Transverse colon (tissue), 4 donors: ENCODE measurements at regions not wholly inside any gene's neighbourhood (a gene's known extent, or its start where the extent isn't known, plus 50 kb on each side); places are given as distances from the start of the nearest gene placed in this dataset.

Experiments used
- DNase-seq: peaks from one replicate; pipeline ENCODE4 v3.0.0-alpha.2; 2019
- H3K27ac ChIP-seq, 4 donors: fragments of 200-600 bp; sonication (generic); 2 replicates each; pipeline ENCODE4 v1.5.1; 2016 to 2018; ENCODE audit warnings: inconsistent platforms in 4 of 4
- H3K27me3 ChIP-seq: fragments of 200-600 bp; sonication (generic); 2 replicates; pipeline ENCODE4 v1.5.1; 2017; ENCODE audit warnings: inconsistent platforms
- H3K36me3 ChIP-seq, 4 donors: fragments of 200-600 bp; sonication (generic); 2 replicates each; pipeline ENCODE4 v1.5.1; 2017 to 2019; ENCODE audit warnings: inconsistent platforms in 4 of 4
- H3K4me1 ChIP-seq, 4 donors: fragments of 200-600 bp; sonication (generic); 2 replicates each; pipeline ENCODE4 v1.5.1; 2017 to 2020; ENCODE audit warnings: inconsistent platforms in 4 of 4
- H3K4me3 ChIP-seq, 4 donors: fragments of 200-600 bp; sonication (generic); 1 replicate in 1 of 4; 2 replicates in 3 of 4; pipeline versions ENCODE4 v1.5.1 to v1.6.1; 2017 to 2019; ENCODE audit warnings: inconsistent platforms in 4 of 4
- H3K9me3 ChIP-seq, 2 donors: fragments of 200-600 bp; sonication (generic); 2 replicates each; pipeline ENCODE4 v1.5.1; 2017 to 2019; ENCODE audit warnings: inconsistent platforms in 2 of 2
- EP300 ChIP-seq: sonication (generic); formaldehyde crosslinking; IDR thresholded peaks from one replicate; pipeline ENCODE4 v1.6.1; 2017; ENCODE audit warnings: antibody characterized with exemption, low read depth
- POLR2A ChIP-seq: fragments of 450-650 bp; IDR thresholded peaks from one replicate; pipeline ENCODE4 v1.6.1; 2016; ENCODE audit warnings: antibody characterized with exemption, mild to moderate bottlenecking, moderate library complexity
- POLR2AphosphoS5 ChIP-seq, 3 donors: sonication (generic); formaldehyde crosslinking; IDR thresholded peaks; one replicate each; pipeline ENCODE4 v1.6.1; 2016; ENCODE audit warnings: antibody characterized with exemption in 3 of 3
- WGBS, 2 donors: methylation state at CpG; one replicate each; pipeline ENCODE4 v1.1.5; 2018; ENCODE audit warnings: low coverage in 1 of 2; 5-methylcytosine and 5-hydroxymethylcytosine counted together
- in situ Hi-C, 4 donors: fragments of 200-750 bp; cut with MboI; loops; one replicate each; pipeline versions ENCODE4 v1.15.0 to v1.15.1; 2017; ENCODE audit warnings: low sequenced_read_pairs in 3 of 4, low pct_ligation_motif_present in 1 of 4, low pct_unique_long_range_greater_than_20kb in 1 of 4
- intact Hi-C: fragments of 100-400 bp; cut with DNase I; formaldehyde crosslinking; loops from one replicate; pipeline ENCODE4 v1.15.1; 2023; ENCODE audit warnings: low total_unique reads
- TF ChIP-seq, protein P1 (sequence below), 5 experiments: fragments of 200-600 bp in 3 of 5; fragments of 450-650 bp in 2 of 5; sonication (generic) in 3 of 5; IDR thresholded peaks; 1 replicate in 2 of 5; 2 replicates in 3 of 5; pipeline ENCODE4 v1.5.1; 2016 to 2017; ENCODE audit warnings: antibody characterized with exemption in 5 of 5, inconsistent platforms in 3 of 5, mild to moderate bottlenecking in 2 of 5, moderate library complexity in 1 of 5

- H3K36me3 ChIP-seq: no peaks in the 10 kb centered on the region
- in situ Hi-C loops: no loop called here
- WGBS, 2 donors: 90% methylated on average over 15 of the region's 15 CpGs; no CpG with 5 or more reads in 1 of the 2 donors
- H3K4me3 ChIP-seq: no peak overlapping the region
- H3K27ac ChIP-seq: no peak overlapping the region
- H3K27me3 ChIP-seq: no peaks in the 10 kb centered on the region
- TF ChIP-seq POLR2AphosphoS5 (IDR thresholded peaks at IDR 0.05): no peak
- TF ChIP-seq, protein P1, sequence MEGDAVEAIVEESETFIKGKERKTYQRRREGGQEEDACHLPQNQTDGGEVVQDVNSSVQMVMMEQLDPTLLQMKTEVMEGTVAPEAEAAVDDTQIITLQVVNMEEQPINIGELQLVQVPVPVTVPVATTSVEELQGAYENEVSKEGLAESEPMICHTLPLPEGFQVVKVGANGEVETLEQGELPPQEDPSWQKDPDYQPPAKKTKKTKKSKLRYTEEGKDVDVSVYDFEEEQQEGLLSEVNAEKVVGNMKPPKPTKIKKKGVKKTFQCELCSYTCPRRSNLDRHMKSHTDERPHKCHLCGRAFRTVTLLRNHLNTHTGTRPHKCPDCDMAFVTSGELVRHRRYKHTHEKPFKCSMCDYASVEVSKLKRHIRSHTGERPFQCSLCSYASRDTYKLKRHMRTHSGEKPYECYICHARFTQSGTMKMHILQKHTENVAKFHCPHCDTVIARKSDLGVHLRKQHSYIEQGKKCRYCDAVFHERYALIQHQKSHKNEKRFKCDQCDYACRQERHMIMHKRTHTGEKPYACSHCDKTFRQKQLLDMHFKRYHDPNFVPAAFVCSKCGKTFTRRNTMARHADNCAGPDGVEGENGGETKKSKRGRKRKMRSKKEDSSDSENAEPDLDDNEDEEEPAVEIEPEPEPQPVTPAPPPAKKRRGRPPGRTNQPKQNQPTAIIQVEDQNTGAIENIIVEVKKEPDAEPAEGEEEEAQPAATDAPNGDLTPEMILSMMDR (IDR thresholded peaks at IDR 0.05): no peak
- DNase-seq: no peak
- intact Hi-C loops: no loop called here
- no peaks in the 10 kb centered on the region for H3K4me1 ChIP-seq
- no peaks in the 10 kb centered on the region for H3K9me3 ChIP-seq
Measured at GRCh38 chr17:16879686-16880085, 92.2 kb downstream of the TNFRSF13B start.

- H3K36me3 ChIP-seq: no peaks in the 10 kb centered on the region
- intact Hi-C loops: no loop called here
- H3K27me3 ChIP-seq: no peaks in the 10 kb centered on the region
- peaks cover 0 to 1% (median 0%) of the 10 kb centered on the region in 4 donors for H3K4me1 ChIP-seq
- in situ Hi-C loops: no loop called here
- 61 to 89% methylated on average over 3 to 10 of the region's 10 CpGs for WGBS, 2 donors
- no peaks in the 10 kb centered on the region for H3K9me3 ChIP-seq
- H3K4me3 ChIP-seq: no peak overlapping the region
- DNase-seq: no peak
- TF ChIP-seq POLR2AphosphoS5 (IDR thresholded peaks at IDR 0.05) (no peak), EP300 (no peak), POLR2A (no peak)
- TF ChIP-seq, protein P1 (IDR thresholded peaks at IDR 0.05): no peak
- no peak overlapping the region for H3K27ac ChIP-seq
Measured at GRCh38 chr17:16878606-16879005, 93.3 kb downstream of the TNFRSF13B start.

GRCh38 chr17:16878084-16878483, 93.8 kb downstream of the TNFRSF13B start:
- Histone ChIP-seq H3K27ac (no peak overlapping the region), H3K9me3 (no peaks in the 10 kb centered on the region), H3K4me3 (no peak overlapping the region), H3K4me1 (peaks cover 0 to 6% (median 2%) of the 10 kb centered on the region in 4 donors), H3K36me3 (no peaks in the 10 kb centered on the region), H3K27me3 (no peaks in the 10 kb centered on the region)
- 67% methylated on average over 4 of the region's 4 CpGs; no CpG with 5 or more reads in 1 of the 2 donors for WGBS, 2 donors
- in situ Hi-C loops (no loop called here), intact Hi-C loops (no loop called here)
- TF ChIP-seq, protein P1 (IDR thresholded peaks at IDR 0.05): no peak
- TF ChIP-seq EP300 (no peak), POLR2A (no peak), POLR2AphosphoS5 (IDR thresholded peaks at IDR 0.05) (no peak)
- no peak for DNase-seq

DNA sequence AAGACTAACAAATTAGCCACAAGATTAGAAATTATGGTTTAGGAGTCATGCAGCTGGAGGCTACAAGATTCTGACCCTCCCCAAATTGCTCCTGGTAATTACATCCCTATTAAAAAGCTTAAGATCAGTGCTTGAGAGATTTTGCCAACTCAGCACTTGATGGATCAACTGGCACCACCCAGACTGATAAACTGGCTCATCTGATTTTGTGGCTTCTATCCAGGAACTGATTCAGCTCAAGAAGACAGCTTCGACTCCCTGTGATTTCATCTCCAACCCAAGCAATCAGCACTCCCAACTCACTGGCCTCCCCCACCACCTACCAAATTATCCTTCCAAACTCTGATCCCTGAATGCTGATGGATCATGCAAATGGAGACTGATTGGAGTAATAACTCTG, 94.8 kb downstream of the TNFRSF13B start:
- Histone ChIP-seq H3K36me3 (no peaks in the 10 kb centered on the region), H3K27me3 (no peaks in the 10 kb centered on the region), H3K9me3 (no peaks in the 10 kb centered on the region), H3K4me1 (peaks cover 0 to 9% (median 3%) of the 10 kb centered on the region in 4 donors), H3K4me3 (no peak overlapping the region), H3K27ac (no peak overlapping the region)
- DNase-seq: no peak
- in situ Hi-C loops: no loop called here
- 71 to 77% methylated on average over 1 of the region's 1 CpG for WGBS, 2 donors
- TF ChIP-seq EP300 (no peak), POLR2A (no peak), POLR2AphosphoS5 (IDR thresholded peaks at IDR 0.05) (no peak)
- TF ChIP-seq, protein P1 (IDR thresholded peaks at IDR 0.05): no peak
- intact Hi-C loops: no loop called here
